GM18909 (cell line): ENCODE measurements at regions not wholly inside any gene's neighbourhood (a gene's known extent, or its start where the extent isn't known, plus 50 kb on each side); places are given as distances from the start of the nearest gene placed in this dataset.
A peak's percentile ranks its signal among the peaks of the same experiment; 100 is the strongest.

ENCODE experiments used
- ATAC-seq: cut with Tn5 transposase; IDR thresholded peaks from one replicate; pipeline ENCODE4 v1.9.1; 2021; ENCODE audit warnings: mild to moderate bottlenecking; ENCODE audit not compliant: unreplicated experiment, poor library complexity

DNA sequence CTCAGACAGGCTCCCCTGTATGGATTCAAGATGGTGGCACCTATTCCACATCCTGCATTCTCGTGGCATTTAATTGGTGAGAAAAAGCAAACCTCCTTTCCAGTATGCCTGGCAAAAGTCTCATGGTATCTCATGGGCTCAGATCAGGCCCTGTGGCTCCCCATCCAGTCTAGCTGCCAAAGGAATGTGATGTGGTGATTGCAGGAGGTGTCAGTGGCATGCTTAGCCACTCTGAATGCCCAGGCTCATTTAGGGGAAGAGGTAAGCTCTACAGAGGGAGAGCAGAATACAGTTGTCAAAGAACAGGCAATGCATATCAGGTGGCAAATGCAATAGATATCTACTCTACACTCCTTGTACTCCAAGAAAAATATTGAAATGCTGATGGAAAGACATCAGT is 146.7 kb downstream of the SPATA19 start:
- ATAC-seq: no peak

- ATAC-seq: no peak
Observed at GRCh38 chr11:133697603-133698180, 147.6 kb downstream of the SPATA19 start.

GRCh38 chr11:133697161-133697560 is 148.2 kb downstream of the SPATA19 start:
- no peak for ATAC-seq

DNA sequence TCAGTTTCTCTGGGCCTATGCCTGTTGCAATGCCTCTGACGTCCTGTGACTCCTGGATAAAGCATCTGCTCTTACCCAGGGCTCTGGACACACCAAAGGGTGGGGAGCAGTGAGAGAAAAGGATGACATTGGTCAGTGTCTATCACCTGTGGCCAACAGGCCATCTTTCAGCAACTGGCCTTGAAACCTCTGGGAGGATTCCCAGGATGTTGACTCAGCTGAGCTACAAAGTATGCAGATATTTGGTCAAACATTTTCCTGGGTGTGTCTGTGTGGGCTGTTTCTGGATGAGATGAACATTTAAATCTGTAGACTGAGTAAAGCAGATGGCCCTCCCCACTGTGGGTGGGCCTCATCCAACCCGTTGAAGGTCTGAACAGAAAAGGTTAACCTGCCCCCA is 149.9 kb downstream of the SPATA19 start:
- no peak for ATAC-seq

- no peak for ATAC-seq
Observed at GRCh38 chr11:133694701-133695100, 150.6 kb downstream of the SPATA19 start.

DNA sequence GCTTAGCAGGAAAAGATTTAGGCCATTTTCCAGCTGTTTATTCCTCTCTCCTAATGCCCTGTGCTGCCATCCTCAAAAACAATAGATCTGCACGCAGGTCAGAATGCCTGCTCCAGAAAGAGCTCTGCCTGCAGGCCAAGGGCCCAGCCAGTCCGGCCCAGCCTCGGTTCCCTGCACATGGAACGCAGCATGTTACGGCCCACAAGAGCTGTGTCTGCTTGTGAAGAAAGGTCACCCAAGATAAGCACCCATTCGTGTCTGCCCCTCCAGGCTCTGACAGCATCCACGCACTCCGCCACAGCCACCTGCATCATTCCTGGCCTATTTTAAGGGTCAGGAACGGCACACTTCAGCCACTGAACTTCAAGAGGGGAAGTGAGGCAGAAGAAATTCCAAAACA is 152.2 kb downstream of the SPATA19 start:
- ATAC-seq: no peak

- ATAC-seq: no peak
Observed at GRCh38 chr11:133692126-133692934, 153.0 kb downstream of the SPATA19 start.

DNA sequence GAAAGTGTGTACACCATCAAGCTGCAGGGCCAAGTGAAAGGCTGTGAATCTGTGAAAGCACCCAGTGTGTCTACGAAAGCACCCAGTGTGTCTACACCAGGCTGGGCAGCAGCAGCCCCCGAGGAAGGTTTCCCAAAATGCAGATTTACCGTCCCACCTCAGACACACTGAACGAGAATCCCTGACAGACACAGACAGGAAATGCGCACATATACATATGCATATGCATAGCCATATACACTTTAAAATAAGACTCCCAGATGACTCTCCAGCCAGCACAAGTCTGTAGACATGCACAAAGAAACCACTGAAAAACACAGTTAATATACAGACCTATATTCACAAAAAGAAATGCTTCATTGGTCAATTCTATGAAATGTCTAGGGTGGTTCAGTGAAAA is 155.5 kb upstream of the OPCML start:
- ATAC-seq: no peak

GRCh38 chr11:133681901-133682300 is 149.6 kb upstream of the OPCML start:
- no peak for ATAC-seq

- ATAC-seq: no peak
Observed at GRCh38 chr11:133679896-133680295, 147.6 kb upstream of the OPCML start.

- ATAC-seq: no peak
Observed at GRCh38 chr11:133678191-133678590, 145.9 kb upstream of the OPCML start.

- ATAC-seq: no peak
Observed at GRCh38 chr11:133677387-133677786, 145.1 kb upstream of the OPCML start.

GRCh38 chr11:133676265-133676664 is 144.0 kb upstream of the OPCML start:
- no peak for ATAC-seq

GRCh38 chr11:133669371-133670053 is 137.2 kb upstream of the OPCML start:
- ATAC-seq: no peak

GRCh38 chr11:133663135-133663985 is 131.1 kb upstream of the OPCML start:
- no peak for ATAC-seq

DNA sequence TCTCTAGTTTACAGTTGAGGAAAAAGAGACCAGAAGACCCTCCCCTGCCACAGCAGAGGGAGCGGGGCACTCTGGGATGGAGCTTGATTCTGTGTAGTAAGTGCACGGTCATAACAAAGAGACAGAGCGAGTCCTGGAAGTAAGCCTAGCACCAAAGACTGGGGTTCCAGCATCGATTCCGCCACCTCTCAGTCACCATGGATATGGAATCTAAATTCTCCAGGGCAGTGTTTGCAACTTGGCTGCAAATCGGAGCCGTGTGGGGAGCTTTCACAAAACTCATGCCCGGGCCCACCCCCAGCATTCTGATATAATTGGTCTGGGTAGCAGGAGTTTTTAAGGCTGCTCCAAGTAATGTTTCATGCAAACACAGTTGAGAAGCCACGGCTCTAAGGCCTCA is 129.5 kb upstream of the OPCML start:
- no peak for ATAC-seq

DNA sequence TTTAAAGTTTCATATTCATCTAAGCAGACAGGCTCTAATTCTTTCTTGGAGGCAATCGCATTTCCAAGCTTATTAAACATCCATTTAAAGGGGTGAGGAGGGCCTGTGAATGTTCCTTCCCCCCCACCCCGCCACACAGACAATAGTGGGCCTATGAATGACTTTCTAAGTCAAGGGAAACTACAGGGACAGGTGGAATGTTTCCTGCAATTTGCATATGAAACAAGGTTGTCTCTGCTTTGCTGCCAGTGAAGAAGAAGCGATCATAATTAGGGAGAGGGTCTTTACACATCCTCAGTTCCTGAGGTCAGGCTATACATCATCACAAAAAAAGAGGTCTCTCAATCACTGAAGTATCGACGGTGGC is 127.9 kb upstream of the OPCML start:
- ATAC-seq: no peak

DNA sequence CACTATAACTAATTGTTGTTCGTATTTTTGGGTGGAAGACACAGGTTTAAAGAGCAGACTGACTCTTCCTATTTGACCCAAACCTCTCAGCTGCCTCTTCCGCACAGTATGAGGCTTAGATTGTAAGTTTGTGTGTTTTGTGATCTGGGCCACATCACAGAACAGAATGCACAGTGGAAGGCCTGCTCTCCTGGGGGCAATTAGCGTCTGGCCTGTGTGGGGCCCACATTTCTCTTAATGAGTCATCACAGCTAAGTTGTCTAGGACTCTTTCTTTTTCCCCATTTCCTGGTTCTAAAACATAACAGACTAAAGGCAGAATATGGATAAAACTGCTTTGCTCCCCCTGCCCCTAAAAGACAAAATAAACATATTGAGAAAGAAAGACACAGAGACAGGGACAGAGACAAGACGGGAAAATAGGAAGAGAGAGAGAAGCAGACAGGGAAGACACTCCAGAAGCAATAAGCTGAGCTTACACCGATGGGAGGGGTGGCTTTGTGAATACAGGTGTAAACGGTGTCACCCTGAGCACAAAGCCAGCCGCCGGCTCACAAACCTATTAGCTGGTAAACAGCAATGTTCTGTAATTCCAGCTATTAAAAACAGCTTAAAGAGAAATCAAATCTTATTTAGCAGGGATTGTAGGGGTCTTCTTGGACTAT is 127.4 kb upstream of the OPCML start:
- ATAC-seq: peak; percentile 80

GRCh38 chr11:133657054-133657453 is 124.8 kb upstream of the OPCML start:
- ATAC-seq: no peak

DNA sequence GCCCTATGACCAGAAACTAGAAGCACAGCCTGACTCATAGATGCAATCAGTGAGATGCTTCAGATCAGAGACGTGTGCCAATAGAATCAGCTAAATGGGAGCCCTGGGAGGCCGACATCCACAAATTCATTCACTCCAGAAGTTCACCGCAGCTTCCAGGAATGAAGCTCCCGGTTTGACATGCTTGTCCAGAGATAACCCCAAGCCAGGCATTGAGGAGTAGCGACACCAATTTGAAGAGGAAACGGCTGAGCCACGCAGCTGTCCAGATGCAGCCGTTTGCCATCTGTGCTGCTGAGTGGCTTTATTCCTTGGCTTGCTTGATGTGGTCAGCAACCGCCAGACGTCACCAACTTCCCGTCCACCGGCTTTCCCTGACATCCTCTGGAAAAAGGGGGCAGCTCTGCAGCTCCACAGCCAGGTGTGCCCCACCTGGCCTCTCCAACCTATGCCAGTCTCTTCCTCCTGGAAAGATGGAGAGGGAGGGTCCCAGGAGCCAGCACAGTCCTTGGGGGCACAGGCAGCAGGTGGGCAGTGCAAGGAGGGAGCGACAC is 123.9 kb upstream of the OPCML start:
- no peak for ATAC-seq
